ENCODE measurements at regions not wholly inside any gene's neighbourhood (a gene's known extent, or its start where the extent isn't known, plus 50 kb on each side); places are given as distances from the start of the nearest gene placed in this dataset.

GRCh38 chr5:87775228-87775627 is 362.5 kb upstream of the CCNH start:
- H3K4me3 ChIP-seq (replicated peaks; ENCODE audit: low read depth, low read length) = no peak overlapping the region
- no peak for DNase-seq (ENCODE audit: extremely low read depth, low read depth)
- TF ChIP-seq, protein P1, sequence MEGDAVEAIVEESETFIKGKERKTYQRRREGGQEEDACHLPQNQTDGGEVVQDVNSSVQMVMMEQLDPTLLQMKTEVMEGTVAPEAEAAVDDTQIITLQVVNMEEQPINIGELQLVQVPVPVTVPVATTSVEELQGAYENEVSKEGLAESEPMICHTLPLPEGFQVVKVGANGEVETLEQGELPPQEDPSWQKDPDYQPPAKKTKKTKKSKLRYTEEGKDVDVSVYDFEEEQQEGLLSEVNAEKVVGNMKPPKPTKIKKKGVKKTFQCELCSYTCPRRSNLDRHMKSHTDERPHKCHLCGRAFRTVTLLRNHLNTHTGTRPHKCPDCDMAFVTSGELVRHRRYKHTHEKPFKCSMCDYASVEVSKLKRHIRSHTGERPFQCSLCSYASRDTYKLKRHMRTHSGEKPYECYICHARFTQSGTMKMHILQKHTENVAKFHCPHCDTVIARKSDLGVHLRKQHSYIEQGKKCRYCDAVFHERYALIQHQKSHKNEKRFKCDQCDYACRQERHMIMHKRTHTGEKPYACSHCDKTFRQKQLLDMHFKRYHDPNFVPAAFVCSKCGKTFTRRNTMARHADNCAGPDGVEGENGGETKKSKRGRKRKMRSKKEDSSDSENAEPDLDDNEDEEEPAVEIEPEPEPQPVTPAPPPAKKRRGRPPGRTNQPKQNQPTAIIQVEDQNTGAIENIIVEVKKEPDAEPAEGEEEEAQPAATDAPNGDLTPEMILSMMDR (IDR thresholded peaks at IDR 0.05; ENCODE audit: low read depth, low read length, missing control alignments) = no peak

DNA sequence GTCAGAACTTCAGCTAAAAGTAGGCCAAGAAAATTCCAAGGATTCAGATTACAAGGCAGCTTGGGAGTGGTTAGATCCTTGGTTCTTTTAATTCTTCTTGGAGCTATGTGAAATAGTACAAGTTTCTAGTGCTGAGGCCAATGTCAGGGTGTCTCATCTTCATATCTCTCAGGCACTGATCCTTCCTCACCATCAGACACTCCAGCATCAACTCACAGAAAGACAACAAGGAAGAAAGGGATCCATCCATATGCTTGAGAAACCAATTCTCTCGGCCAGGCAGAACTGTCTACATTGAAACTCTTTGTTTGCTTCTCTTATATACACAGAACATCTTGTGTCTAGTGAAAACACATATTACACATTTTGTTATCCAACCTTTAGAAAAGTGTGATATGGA is 362.1 kb upstream of the CCNH start:
- DNase-seq (ENCODE audit: extremely low read depth, low read depth) = no peak
- no peak overlapping the region for H3K4me3 ChIP-seq (replicated peaks; ENCODE audit: low read depth, low read length)
- TF ChIP-seq, protein P1 (IDR thresholded peaks at IDR 0.05; ENCODE audit: low read depth, low read length, missing control alignments) = no peak

DNA sequence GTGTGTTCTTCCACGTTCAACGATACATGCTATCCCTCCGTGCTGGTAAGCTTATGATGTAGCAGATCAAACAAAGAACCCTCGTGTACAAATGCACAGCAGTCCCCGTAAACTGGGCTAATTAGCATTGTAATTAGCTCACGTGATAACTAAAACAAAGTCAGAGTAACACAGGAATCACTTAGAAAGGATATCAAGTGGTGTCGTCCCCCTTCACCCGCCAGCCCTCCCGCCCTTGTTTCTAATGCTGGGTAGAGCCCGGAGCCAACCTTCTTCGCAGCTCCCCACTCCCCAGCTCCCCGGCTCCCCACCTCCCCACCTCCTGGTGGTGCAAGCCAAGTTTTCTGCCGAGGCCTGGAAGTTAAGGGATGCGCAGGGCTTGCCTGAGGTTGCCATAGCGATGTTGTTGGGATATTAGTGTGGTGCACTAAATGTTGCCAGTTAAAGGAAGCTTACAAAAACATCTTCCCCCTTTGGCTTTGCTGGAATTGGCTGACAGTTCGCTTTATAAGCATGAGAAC is 357.9 kb upstream of the CCNH start:
- TF ChIP-seq, protein P1 (IDR thresholded peaks at IDR 0.05; ENCODE audit: low read depth, low read length, missing control alignments) = no peak
- no peak for DNase-seq (ENCODE audit: extremely low read depth, low read depth)
- no peak overlapping the region for H3K4me3 ChIP-seq (replicated peaks; ENCODE audit: low read depth, low read length)

DNA sequence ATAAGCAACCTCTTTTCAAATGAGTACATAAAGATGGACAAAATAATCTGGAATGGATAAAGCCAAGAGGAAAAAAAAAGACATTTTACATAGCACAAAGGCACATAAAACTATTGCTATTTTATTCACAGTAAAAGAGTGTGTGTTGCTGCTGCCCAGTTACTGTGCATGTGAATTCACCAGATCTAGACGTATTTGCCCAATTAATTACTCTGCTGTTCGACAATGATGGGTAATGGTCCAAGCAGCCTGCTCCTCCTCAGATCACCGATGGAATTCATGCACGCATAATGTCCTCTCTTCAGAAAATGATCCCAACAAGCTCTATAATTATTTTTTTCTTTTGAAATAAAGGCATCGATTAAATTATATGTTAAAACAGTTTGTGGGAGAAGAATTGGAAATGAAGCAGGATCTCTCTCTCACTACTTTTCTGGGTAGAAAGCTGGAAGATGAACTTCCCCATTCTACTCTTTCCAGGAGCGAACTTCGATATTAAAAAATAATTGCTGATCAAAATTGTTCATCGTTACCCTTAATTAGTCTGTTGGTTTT is 357.4 kb upstream of the CCNH start:
- TF ChIP-seq, protein P1 (IDR thresholded peaks at IDR 0.05; ENCODE audit: low read depth, low read length, missing control alignments) = no peak
- no peak overlapping the region for H3K4me3 ChIP-seq (replicated peaks; ENCODE audit: low read depth, low read length)
- DNase-seq (ENCODE audit: extremely low read depth, low read depth) = no peak

DNA sequence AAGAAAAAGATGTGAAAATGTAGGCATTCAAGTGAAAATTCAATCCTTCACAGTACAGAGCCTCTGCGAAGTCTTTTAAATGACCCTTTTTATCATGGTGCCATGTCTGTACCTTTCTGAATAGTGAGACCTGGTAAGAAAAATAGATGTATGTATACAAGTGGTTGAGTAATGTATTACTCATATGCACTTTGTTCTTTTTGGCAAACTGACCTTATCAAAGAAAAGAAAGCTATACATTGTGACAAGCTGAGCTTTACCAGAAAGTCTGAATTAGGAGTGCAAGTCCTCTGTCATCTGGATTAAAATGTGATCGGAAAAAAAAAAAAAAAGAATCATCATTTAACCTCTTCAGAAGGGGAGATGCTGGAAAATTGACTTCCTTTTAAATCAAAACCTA is 356.4 kb upstream of the CCNH start:
- no peak for DNase-seq (ENCODE audit: extremely low read depth, low read depth)
- no peak overlapping the region for H3K4me3 ChIP-seq (replicated peaks; ENCODE audit: low read depth, low read length)
- TF ChIP-seq, protein P1 (IDR thresholded peaks at IDR 0.05; ENCODE audit: low read depth, low read length, missing control alignments) = no peak

DNA sequence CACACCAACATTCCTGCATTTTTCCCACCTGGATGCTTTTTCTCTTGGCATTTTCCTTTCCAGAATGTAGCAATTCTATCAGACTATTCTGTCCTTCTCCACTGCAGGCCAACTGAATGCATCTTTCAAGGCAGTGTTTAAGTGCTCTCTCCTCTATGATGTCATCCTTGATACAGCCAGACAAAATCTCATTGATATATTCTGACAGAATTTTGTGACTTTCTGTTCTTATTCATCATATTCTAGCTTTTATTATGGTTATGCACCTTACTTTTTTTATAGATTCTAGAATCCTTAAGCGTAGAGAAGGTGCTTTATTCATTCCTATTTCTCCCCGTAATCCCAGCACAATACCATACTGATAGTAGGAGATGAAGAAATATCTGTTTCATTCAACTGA is 355.5 kb upstream of the CCNH start:
- DNase-seq (ENCODE audit: extremely low read depth, low read depth) = no peak
- TF ChIP-seq, protein P1 (IDR thresholded peaks at IDR 0.05; ENCODE audit: low read depth, low read length, missing control alignments) = no peak
- no peak overlapping the region for H3K4me3 ChIP-seq (replicated peaks; ENCODE audit: low read depth, low read length)

DNA sequence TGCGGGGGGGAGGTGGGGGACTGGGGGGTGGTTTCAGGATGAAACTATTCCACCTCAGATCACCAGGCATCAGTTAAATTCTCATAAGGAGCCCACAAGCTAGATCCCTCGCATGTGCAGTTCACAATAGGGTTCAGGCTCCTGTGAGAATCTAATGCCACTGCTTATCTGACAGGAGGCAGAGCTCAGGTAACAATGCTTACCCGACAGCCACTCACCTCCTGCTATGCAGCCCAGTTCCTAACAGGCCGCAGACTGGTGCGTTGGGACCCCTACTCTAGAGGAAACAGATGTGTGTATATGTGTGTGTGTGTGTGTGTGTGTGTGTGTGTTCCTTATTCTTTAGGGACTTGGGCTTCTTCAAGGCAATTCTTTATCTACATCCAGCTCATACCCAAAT is 352.3 kb upstream of the CCNH start:
- TF ChIP-seq, protein P1 (IDR thresholded peaks at IDR 0.05; ENCODE audit: low read depth, low read length, missing control alignments) = no peak
- DNase-seq (ENCODE audit: extremely low read depth, low read depth) = no peak
- H3K4me3 ChIP-seq (replicated peaks; ENCODE audit: low read depth, low read length) = no peak overlapping the region

Data from HFF-Myc (cell line).